ENCODE measurements at regions not wholly inside any gene's neighbourhood (a gene's known extent, or its start where the extent isn't known, plus 50 kb on each side); places are given as distances from the start of the nearest gene placed in this dataset.
"Not testable (repeated sequence)": the region's sequence is repeated elsewhere in the genome, so short reads cannot be mapped to it uniquely, and the experiment has no call there.

DNA sequence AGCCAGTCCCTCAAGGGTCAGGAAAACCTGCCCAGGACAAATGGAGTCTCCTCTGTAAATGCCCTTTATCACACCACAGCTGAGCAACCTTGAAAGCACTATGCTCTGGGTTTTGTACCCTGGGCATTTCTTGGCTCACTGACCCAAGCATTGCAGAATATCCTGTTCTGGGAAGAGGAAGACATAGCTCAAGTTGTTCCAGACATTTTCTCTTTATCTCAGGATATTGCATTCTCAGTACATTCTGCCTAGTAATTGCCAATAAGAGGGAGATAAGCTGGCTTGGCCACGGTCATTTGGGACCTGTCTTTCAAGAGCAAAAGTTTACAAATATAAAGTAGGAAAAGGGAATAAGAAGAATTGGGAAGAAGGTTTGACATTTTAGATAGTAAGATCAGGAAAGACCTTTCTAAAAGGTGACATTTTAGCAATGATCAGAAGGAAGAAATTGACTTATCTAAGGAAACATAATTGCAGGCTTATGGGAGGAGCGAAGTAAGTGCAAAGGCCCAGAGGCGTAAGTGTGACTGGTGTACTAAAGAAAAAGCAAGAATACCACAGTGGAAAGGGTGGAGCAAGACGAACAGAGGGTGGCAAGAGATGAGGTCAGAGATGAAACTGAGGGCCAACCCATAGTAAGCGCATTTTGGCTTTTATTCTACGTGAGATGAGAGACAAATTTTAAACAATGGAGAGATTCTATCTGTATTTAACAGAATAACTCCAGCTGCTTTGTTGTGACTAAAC is 394.0 kb upstream of the CXADR start:
- H2AK5ac ChIP-seq (ENCODE audit: low read length) = no peak overlapping the region
- no peak overlapping the region for H3K27ac ChIP-seq (ENCODE audit: low read depth, low read length)
- no peaks in the 10 kb centered on the region for H3K27me3 ChIP-seq (ENCODE audit: insufficient read depth, low read length)
- H3K9ac ChIP-seq (ENCODE audit: low read length) = no peak overlapping the region
- no peak overlapping the region for H3K14ac ChIP-seq (ENCODE audit: low read length)
- H4K91ac ChIP-seq (ENCODE audit: low read depth, low read length) = no peak overlapping the region
- no peak overlapping the region for H3K18ac ChIP-seq (ENCODE audit: low read length)
- no peak overlapping the region for H3K23ac ChIP-seq (ENCODE audit: low read length)
- no peaks in the 10 kb centered on the region for H3K9me3 ChIP-seq (ENCODE audit: insufficient read depth, low read depth, low read length)
- H3K4ac ChIP-seq (ENCODE audit: low read depth, low read length) = no peak overlapping the region
- no peak overlapping the region for H2BK120ac ChIP-seq (ENCODE audit: insufficient read depth, low read length, poor library complexity)
- no peak overlapping the region for H3K4me3 ChIP-seq (ENCODE audit: low read depth, low read length)
- DNase-seq = no peak
- H2AFZ ChIP-seq (ENCODE audit: insufficient read depth, low read length, poor library complexity) = no peak overlapping the region
- WGBS (ENCODE audit: extremely low coverage, insufficient coverage, insufficient read length) = no CpG with 5 or more reads among the region's 6 CpGs
- H2BK12ac ChIP-seq (ENCODE audit: low read length) = no peak overlapping the region
- H3K4me2 ChIP-seq (ENCODE audit: low read length) = no peak overlapping the region
- no peaks in the 10 kb centered on the region for H3K79me2 ChIP-seq (ENCODE audit: control insufficient read depth, insufficient read depth, low read length, poor library complexity)
- no peak overlapping the region for H4K12ac ChIP-seq (ENCODE audit: low read depth, low read length)
- no peaks in the 10 kb centered on the region for H3K4me1 ChIP-seq (ENCODE audit: control insufficient read depth in 1 of 2, insufficient read depth in 2 of 2, low read length in 2 of 2)
- no peak overlapping the region for H2BK5ac ChIP-seq (ENCODE audit: low read depth, low read length, poor library complexity)
- no peak overlapping the region for H4K8ac ChIP-seq (ENCODE audit: low read depth, low read length)
- no peaks in the 10 kb centered on the region for H3K79me1 ChIP-seq (ENCODE audit: low read length)
- no peaks in the 10 kb centered on the region for H3K36me3 ChIP-seq (ENCODE audit: control insufficient read depth in 1 of 2, insufficient read depth in 2 of 2, low read length in 2 of 2)

DNA sequence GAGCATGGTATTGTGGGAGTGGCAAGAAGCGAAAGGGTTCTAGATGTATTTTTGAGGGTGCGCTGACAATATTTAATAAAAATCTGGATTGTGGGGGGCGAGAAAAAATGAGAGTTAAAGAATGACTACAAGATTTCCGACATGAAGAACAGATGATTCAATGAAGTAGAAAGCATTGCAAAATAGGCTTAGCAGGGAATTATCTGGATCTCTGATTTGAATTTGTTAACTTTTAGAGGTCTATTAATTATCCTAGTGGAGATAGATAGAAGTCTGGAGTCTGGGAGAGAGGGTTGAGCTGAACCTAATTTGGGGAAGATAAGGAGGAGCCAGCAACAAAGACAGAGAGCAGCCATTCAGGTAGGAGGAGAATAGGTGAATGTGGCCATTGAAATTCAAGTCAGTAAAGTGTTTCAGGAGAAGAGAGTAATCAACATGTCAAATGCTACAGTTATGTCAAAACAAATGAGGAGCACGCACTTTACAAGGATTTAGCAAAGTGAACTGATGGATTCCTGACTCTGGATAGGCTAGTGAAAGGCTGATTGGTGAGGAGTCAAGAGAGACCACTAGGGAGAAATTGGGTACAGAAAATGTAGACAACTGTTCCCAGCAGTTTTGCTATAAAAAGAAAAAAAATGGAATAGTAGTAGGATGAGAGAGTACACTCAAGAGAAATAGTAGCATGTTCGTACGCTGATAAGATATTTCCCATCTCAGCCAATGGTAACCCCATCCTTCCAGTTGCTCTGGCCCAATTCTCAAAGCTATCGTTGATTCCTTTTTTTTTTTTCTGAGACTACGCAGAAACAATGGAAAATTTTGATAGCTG is 393.2 kb upstream of the CXADR start:
- H4K12ac ChIP-seq (ENCODE audit: low read depth, low read length) = no peak overlapping the region
- no peak for DNase-seq
- H2BK5ac ChIP-seq (ENCODE audit: low read depth, low read length, poor library complexity) = no peak overlapping the region
- no peak overlapping the region for H3K9ac ChIP-seq (ENCODE audit: low read length)
- H3K18ac ChIP-seq (ENCODE audit: low read length) = no peak overlapping the region
- no peak overlapping the region for H3K4ac ChIP-seq (ENCODE audit: low read depth, low read length)
- no peak overlapping the region for H3K14ac ChIP-seq (ENCODE audit: low read length)
- no peak overlapping the region for H2AFZ ChIP-seq (ENCODE audit: insufficient read depth, low read length, poor library complexity)
- WGBS (ENCODE audit: extremely low coverage, insufficient coverage, insufficient read length) = no CpG with 5 or more reads among the region's 9 CpGs
- H3K27me3 ChIP-seq (ENCODE audit: insufficient read depth, low read length) = no peaks in the 10 kb centered on the region
- no peaks in the 10 kb centered on the region for H3K36me3 ChIP-seq (ENCODE audit: control insufficient read depth in 1 of 2, insufficient read depth in 2 of 2, low read length in 2 of 2)
- no peak overlapping the region for H3K27ac ChIP-seq (ENCODE audit: low read depth, low read length)
- no peaks in the 10 kb centered on the region for H3K79me1 ChIP-seq (ENCODE audit: low read length)
- no peak overlapping the region for H4K91ac ChIP-seq (ENCODE audit: low read depth, low read length)
- H3K23ac ChIP-seq (ENCODE audit: low read length) = no peak overlapping the region
- H3K9me3 ChIP-seq (ENCODE audit: insufficient read depth, low read depth, low read length) = no peaks in the 10 kb centered on the region
- H2BK120ac ChIP-seq (ENCODE audit: insufficient read depth, low read length, poor library complexity) = no peak overlapping the region
- H2BK12ac ChIP-seq (ENCODE audit: low read length) = no peak overlapping the region
- no peaks in the 10 kb centered on the region for H3K79me2 ChIP-seq (ENCODE audit: control insufficient read depth, insufficient read depth, low read length, poor library complexity)
- no peak overlapping the region for H4K8ac ChIP-seq (ENCODE audit: low read depth, low read length)
- H3K4me1 ChIP-seq (ENCODE audit: control insufficient read depth in 1 of 2, insufficient read depth in 2 of 2, low read length in 2 of 2) = no peaks in the 10 kb centered on the region
- H2AK5ac ChIP-seq (ENCODE audit: low read length) = no peak overlapping the region
- no peak overlapping the region for H3K4me3 ChIP-seq (ENCODE audit: low read depth, low read length)
- no peak overlapping the region for H3K4me2 ChIP-seq (ENCODE audit: low read length)

DNA sequence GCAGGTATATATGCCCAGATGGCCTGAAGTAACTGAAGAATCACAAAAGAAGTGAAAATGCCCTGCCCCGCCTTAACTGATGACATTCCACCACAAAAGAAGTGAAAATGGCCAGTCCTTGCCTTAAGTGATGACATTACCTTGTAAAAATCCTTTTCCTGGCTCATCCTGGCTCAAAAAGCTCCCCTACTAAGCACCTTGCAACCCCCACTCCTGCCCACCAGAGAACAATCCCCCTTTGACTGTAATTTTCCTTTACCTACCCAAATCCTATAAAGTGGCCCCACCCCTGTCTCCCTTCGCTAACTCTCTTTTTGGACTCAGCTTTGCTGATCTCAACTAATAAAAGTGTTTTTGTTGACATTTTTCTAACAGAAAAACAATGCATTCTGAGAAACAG is 385.4 kb upstream of the CXADR start:
- not testable (repeated sequence) for H3K18ac ChIP-seq (ENCODE audit: low read length); H3K79me2 ChIP-seq (ENCODE audit: control insufficient read depth, insufficient read depth, low read length, poor library complexity); H4K12ac ChIP-seq (ENCODE audit: low read depth, low read length); H3K14ac ChIP-seq (ENCODE audit: low read length); H2AFZ ChIP-seq (ENCODE audit: insufficient read depth, low read length, poor library complexity); H3K4me2 ChIP-seq (ENCODE audit: low read length); H2BK120ac ChIP-seq (ENCODE audit: insufficient read depth, low read length, poor library complexity); H4K91ac ChIP-seq (ENCODE audit: low read depth, low read length); H3K36me3 ChIP-seq (ENCODE audit: control insufficient read depth in 1 of 2, insufficient read depth in 2 of 2, low read length in 2 of 2); H3K9me3 ChIP-seq (ENCODE audit: insufficient read depth, low read depth, low read length); H3K9ac ChIP-seq (ENCODE audit: low read length); H2BK12ac ChIP-seq (ENCODE audit: low read length); H2BK5ac ChIP-seq (ENCODE audit: low read depth, low read length, poor library complexity); H4K8ac ChIP-seq (ENCODE audit: low read depth, low read length); H3K27me3 ChIP-seq (ENCODE audit: insufficient read depth, low read length); H2AK5ac ChIP-seq (ENCODE audit: low read length); H3K23ac ChIP-seq (ENCODE audit: low read length); DNase-seq; H3K27ac ChIP-seq (ENCODE audit: low read depth, low read length); H3K4me3 ChIP-seq (ENCODE audit: low read depth, low read length); H3K79me1 ChIP-seq (ENCODE audit: low read length); H3K4me1 ChIP-seq (ENCODE audit: control insufficient read depth in 1 of 2, insufficient read depth in 2 of 2, low read length in 2 of 2); H3K4ac ChIP-seq (ENCODE audit: low read depth, low read length)
- WGBS (ENCODE audit: extremely low coverage, insufficient coverage, insufficient read length) = no CpG with 5 or more reads among the region's 2 CpGs

DNA sequence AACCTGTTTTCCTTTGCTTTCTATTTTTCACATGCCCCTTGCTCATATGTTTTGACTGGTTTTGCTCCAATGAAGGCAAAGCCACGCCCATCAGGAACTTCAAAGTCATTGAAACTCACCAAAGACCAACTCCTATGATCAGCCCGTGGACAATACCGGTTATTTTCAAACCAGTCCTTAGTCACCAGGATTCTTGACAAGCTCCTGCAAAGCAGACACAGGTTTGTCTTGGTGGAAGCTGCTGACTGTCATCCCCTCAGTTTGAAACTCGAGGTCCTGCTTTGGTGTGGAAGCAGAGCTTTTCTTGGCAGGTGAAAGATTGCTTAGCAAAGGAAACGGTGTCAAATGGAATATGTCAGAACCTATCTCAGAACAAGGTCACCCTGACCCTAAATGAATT is 384.7 kb upstream of the CXADR start:
- Histone ChIP-seq H3K23ac (ENCODE audit: low read length) (no peak overlapping the region), H3K9ac (ENCODE audit: low read length) (no peak overlapping the region), H3K9me3 (ENCODE audit: insufficient read depth, low read depth, low read length) (peaks cover 3% of the 10 kb centered on the region), H4K12ac (ENCODE audit: low read depth, low read length) (no peak overlapping the region), H3K4ac (ENCODE audit: low read depth, low read length) (no peak overlapping the region), H3K14ac (ENCODE audit: low read length) (no peak overlapping the region), H3K36me3 (ENCODE audit: control insufficient read depth in 1 of 2, insufficient read depth in 2 of 2, low read length in 2 of 2) (no peaks in the 10 kb centered on the region), H2BK12ac (ENCODE audit: low read length) (no peak overlapping the region), H3K4me1 (ENCODE audit: control insufficient read depth in 1 of 2, insufficient read depth in 2 of 2, low read length in 2 of 2) (peaks cover 0 to 4% of the 10 kb centered on the region in 2 experiments), H3K79me2 (ENCODE audit: control insufficient read depth, insufficient read depth, low read length, poor library complexity) (no peaks in the 10 kb centered on the region), H2BK120ac (ENCODE audit: insufficient read depth, low read length, poor library complexity) (no peak overlapping the region), H2BK5ac (ENCODE audit: low read depth, low read length, poor library complexity) (no peak overlapping the region), H2AFZ (ENCODE audit: insufficient read depth, low read length, poor library complexity) (no peak overlapping the region), H3K4me3 (ENCODE audit: low read depth, low read length) (no peak overlapping the region), H3K27me3 (ENCODE audit: insufficient read depth, low read length) (no peaks in the 10 kb centered on the region), H3K27ac (ENCODE audit: low read depth, low read length) (no peak overlapping the region), H4K8ac (ENCODE audit: low read depth, low read length) (no peak overlapping the region), H4K91ac (ENCODE audit: low read depth, low read length) (no peak overlapping the region), H3K4me2 (ENCODE audit: low read length) (no peak overlapping the region), H2AK5ac (ENCODE audit: low read length) (no peak overlapping the region), H3K18ac (ENCODE audit: low read length) (no peak overlapping the region), H3K79me1 (ENCODE audit: low read length) (no peaks in the 10 kb centered on the region)
- DNase-seq = no peak
- WGBS (ENCODE audit: extremely low coverage, insufficient coverage, insufficient read length) = no CpG with 5 or more reads among the region's 5 CpGs
